Pancreas (tissue), 10 donors: ENCODE measurements at regions not wholly inside any gene's neighbourhood (a gene's known extent, or its start where the extent isn't known, plus 50 kb on each side); places are given as distances from the start of the nearest gene placed in this dataset.

ENCODE experiments used
- ATAC-seq, 4 donors: fragments of 200-7000 bp; cut with Tn5 transposase; one replicate each; pipeline versions ENCODE4 v1.8.0 to v1.9.1; 2020; ENCODE audit warnings: mild to moderate bottlenecking in 4 of 4, moderate library complexity in 4 of 4
- DNase-seq, 6 donors: peaks; one replicate each; pipeline ENCODE4 v3.0.0-alpha.2; 2020
- FAIRE-seq: peaks from 2 replicates; lab custom pipeline; 2012; peaks lifted over from hg19 to GRCh38; lab: Jason Lieb, UNC
- H3K27ac ChIP-seq, 4 donors: fragments of 200-600 bp; sonication (generic); 1 replicate in 3 of 4; 2 replicates in 1 of 4; pipeline versions ENCODE4 v1.5.0 to v1.8.0; 2020
- H3K27me3 ChIP-seq, 4 donors: fragments of 200-600 bp; one replicate each; pipeline ENCODE4 v1.8.0; 2021
- H3K36me3 ChIP-seq, 3 donors: fragments of 200-600 bp; sonication (generic) in 1 of 3; one replicate each; pipeline versions ENCODE4 v1.5.0 to v1.8.0; 2020 to 2021
- H3K4me1 ChIP-seq, 3 donors: fragments of 200-600 bp; one replicate each; pipeline ENCODE4 v1.8.0; 2021
- H3K4me3 ChIP-seq, 4 donors: fragments of 200-600 bp; sonication (generic) in 2 of 4; one replicate each; pipeline versions ENCODE4 v1.5.0 to v1.8.0; 2020 to 2021
- H3K9me3 ChIP-seq, 4 donors: fragments of 200-600 bp; one replicate each; pipeline ENCODE4 v1.8.0; 2021
- CTCF ChIP-seq, 4 donors: fragments of 200-600 bp; sonication (generic) in 3 of 4; IDR thresholded peaks; one replicate each; pipeline versions ENCODE4 v1.5.0 to v1.8.0; 2021; ENCODE audit warnings: antibody characterized with exemption in 4 of 4
- WGBS, 2 donors: extraction: QIAGEN DNeasy Blood & Tissue Kit; methylation state at CpG; one replicate each; pipeline ENCODE4 v1.1.7; 2013; 5-methylcytosine and 5-hydroxymethylcytosine counted together
- intact Hi-C, 3 donors: fragments of 100-400 bp; cut with DNase I; formaldehyde crosslinking; loops; one replicate each; pipeline versions ENCODE4 v1.11.1 to v1.14.2; 2022
- donor health status: healthy with polysubstance abuse.
- donor health status: DM: no; HTN: no; CAD: no; lungs with moderate emphysema.
- donor health status: DM: no; HTN: no; CAD: no.
- donor health status: control.
- donor health status: control.
- donor health status: Bipolar disorder and iron deficiency.
- donor health status: DM: yes; HTN: yes; CAD: no.
- donor health status: DM: no; HTN: no; CAD: no.
- donor health status: DM: no; HTN: no; CAD: no.
- donor health status: DM: yes; HTN: yes; CAD: no.

GRCh38 chr7:24504836-24505235 lies 68.4 kb upstream of the PALS2 start:
- no peak overlapping the region for H3K4me3 ChIP-seq
- no peak overlapping the region for H3K27ac ChIP-seq
- no peak for ATAC-seq
- TF ChIP-seq CTCF (IDR thresholded peaks at IDR 0.05): no peak
- WGBS, 2 donors: 67 to 69% methylated on average over 2 of the region's 2 CpGs
- intact Hi-C loops: no loop called here
- H3K9me3 ChIP-seq: no peaks in the 10 kb centered on the region
- peaks cover 0 to 3% (median 0%) of the 10 kb centered on the region in 4 donors for H3K27me3 ChIP-seq
- no peak for FAIRE-seq
- no peaks in the 10 kb centered on the region for H3K36me3 ChIP-seq
- DNase-seq: no peak
- peaks cover 0 to 3% (median 0%) of the 10 kb centered on the region in 3 donors for H3K4me1 ChIP-seq

GRCh38 chr7:24505968-24506367 lies 67.3 kb upstream of the PALS2 start:
- Histone ChIP-seq H3K27ac (no peak overlapping the region), H3K4me3 (no peak overlapping the region), H3K9me3 (no peaks in the 10 kb centered on the region), H3K36me3 (no peaks in the 10 kb centered on the region), H3K27me3 (peaks cover 0 to 3% (median 0%) of the 10 kb centered on the region in 4 donors), H3K4me1 (peaks cover 0 to 3% (median 0%) of the 10 kb centered on the region in 3 donors)
- WGBS, 2 donors: 79 to 82% methylated on average over 1 of the region's 1 CpG
- no peak for TF ChIP-seq CTCF (IDR thresholded peaks at IDR 0.05)
- intact Hi-C loops: no loop called here
- no peak for DNase-seq
- ATAC-seq: no peak
- FAIRE-seq: no peak

- ATAC-seq: no peak
- intact Hi-C loops: no loop called here
- no peak overlapping the region for H3K27ac ChIP-seq
- DNase-seq: no peak
- FAIRE-seq: no peak
- H3K4me1 ChIP-seq: peaks cover 0 to 3% (median 0%) of the 10 kb centered on the region in 3 donors
- peaks cover 0 to 3% (median 0%) of the 10 kb centered on the region in 4 donors for H3K27me3 ChIP-seq
- no peaks in the 10 kb centered on the region for H3K9me3 ChIP-seq
- no peak overlapping the region for H3K4me3 ChIP-seq
- 64 to 72% methylated on average over 4 of the region's 4 CpGs for WGBS, 2 donors
- H3K36me3 ChIP-seq: no peaks in the 10 kb centered on the region
- TF ChIP-seq CTCF (IDR thresholded peaks at IDR 0.05): no peak
These were observed 64.9 kb upstream of the PALS2 start for GRCh38 chr7:24508316-24508715.

- no peak overlapping the region for H3K4me3 ChIP-seq
- no peak for FAIRE-seq
- H3K27ac ChIP-seq: no peak overlapping the region
- no peak for DNase-seq
- 20 to 25% methylated on average over 2 of the region's 2 CpGs for WGBS, 2 donors
- H3K4me1 ChIP-seq: no peaks in the 10 kb centered on the region
- H3K9me3 ChIP-seq: no peaks in the 10 kb centered on the region
- intact Hi-C loops: no loop called here
- H3K27me3 ChIP-seq: no peaks in the 10 kb centered on the region
- TF ChIP-seq CTCF (IDR thresholded peaks at IDR 0.05): no peak
- no peaks in the 10 kb centered on the region for H3K36me3 ChIP-seq
- ATAC-seq: no peak
These were observed 62.5 kb upstream of the PALS2 start for GRCh38 chr7:24510759-24511158.

- H3K9me3 ChIP-seq: no peaks in the 10 kb centered on the region
- FAIRE-seq (no peak), ATAC-seq (no peak), DNase-seq (no peak)
- no peaks in the 10 kb centered on the region for H3K27me3 ChIP-seq
- WGBS, 2 donors: 76 to 84% methylated on average over 1 of the region's 1 CpG
- no peak overlapping the region for H3K27ac ChIP-seq
- H3K4me3 ChIP-seq: no peak overlapping the region
- TF ChIP-seq CTCF (IDR thresholded peaks at IDR 0.05): no peak
- no peaks in the 10 kb centered on the region for H3K36me3 ChIP-seq
- intact Hi-C loops: no loop called here
- H3K4me1 ChIP-seq: no peaks in the 10 kb centered on the region
These were observed 56.1 kb upstream of the PALS2 start for GRCh38 chr7:24517166-24517565.
